Stomach (tissue), 4 donors: ENCODE measurements at regions not wholly inside any gene's neighbourhood (a gene's known extent, or its start where the extent isn't known, plus 50 kb on each side); places are given as distances from the start of the nearest gene placed in this dataset.

Source experiments
- EP300 ChIP-seq: sonication (generic); formaldehyde crosslinking; IDR thresholded peaks from one replicate; pipeline ENCODE4 v1.6.1; 2017; ENCODE audit warnings: antibody characterized with exemption
- POLR2A ChIP-seq, 4 donors: fragments of 450-650 bp; IDR thresholded peaks; one replicate each; pipeline ENCODE4 v1.6.1; 2016; ENCODE audit warnings: antibody characterized with exemption in 4 of 4, control low read depth in 2 of 4, mild to moderate bottlenecking in 1 of 4, moderate library complexity in 1 of 4
- TF ChIP-seq, protein P1 (sequence below), 7 experiments: fragments of 450-650 bp in 4 of 7; fragments of 200-600 bp in 3 of 7; sonication (generic) in 3 of 7; IDR thresholded peaks; one replicate each; pipeline ENCODE4 v1.5.1; 2016 to 2019; ENCODE audit warnings: antibody characterized with exemption in 7 of 7, control low read depth in 2 of 7, mild to moderate bottlenecking in 1 of 7

DNA sequence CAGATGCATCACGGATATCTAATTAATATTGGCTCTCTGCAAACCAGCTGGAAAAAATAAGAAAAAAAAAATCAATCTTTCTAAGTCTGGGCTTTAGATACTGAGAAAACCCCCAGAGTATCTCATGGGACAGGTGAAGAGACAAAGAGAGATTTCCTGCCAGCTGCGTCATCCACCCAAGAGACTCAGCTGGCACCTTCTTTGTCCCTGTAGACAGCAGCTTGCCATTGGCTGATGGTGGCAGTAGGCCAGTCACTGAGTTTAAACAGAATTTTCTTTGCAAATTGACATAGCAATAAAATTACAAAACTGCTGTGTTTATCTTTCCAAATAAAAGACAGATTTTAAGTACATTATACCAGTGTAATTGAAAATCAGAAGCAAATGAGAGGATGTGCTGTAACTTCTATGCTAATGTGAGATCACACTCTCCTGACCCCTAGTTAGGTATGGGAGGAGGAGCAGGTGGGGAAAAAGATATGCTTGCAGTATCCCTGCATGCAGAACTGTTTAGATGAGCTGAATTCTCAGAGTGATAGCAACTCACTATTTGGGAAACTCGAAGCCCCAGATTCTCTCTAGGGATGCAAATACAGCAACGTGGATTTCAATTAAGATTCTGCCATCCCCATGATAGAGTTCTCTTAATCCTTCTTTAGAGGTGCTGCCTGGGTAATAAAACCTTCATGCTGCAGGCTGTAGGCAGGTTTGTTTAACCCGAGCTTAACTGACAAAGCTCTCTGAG, 72.2 kb downstream of the NMUR2 start:
- TF ChIP-seq, protein P1, sequence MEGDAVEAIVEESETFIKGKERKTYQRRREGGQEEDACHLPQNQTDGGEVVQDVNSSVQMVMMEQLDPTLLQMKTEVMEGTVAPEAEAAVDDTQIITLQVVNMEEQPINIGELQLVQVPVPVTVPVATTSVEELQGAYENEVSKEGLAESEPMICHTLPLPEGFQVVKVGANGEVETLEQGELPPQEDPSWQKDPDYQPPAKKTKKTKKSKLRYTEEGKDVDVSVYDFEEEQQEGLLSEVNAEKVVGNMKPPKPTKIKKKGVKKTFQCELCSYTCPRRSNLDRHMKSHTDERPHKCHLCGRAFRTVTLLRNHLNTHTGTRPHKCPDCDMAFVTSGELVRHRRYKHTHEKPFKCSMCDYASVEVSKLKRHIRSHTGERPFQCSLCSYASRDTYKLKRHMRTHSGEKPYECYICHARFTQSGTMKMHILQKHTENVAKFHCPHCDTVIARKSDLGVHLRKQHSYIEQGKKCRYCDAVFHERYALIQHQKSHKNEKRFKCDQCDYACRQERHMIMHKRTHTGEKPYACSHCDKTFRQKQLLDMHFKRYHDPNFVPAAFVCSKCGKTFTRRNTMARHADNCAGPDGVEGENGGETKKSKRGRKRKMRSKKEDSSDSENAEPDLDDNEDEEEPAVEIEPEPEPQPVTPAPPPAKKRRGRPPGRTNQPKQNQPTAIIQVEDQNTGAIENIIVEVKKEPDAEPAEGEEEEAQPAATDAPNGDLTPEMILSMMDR (IDR thresholded peaks at IDR 0.05) = no peak
- TF ChIP-seq POLR2A (IDR thresholded peaks at IDR 0.05) (no peak), EP300 (no peak)
